HG03565 (cell line): ENCODE measurements at regions not wholly inside any gene's neighbourhood (a gene's known extent, or its start where the extent isn't known, plus 50 kb on each side); places are given as distances from the start of the nearest gene placed in this dataset.

Experiments used
- ATAC-seq: cut with Tn5 transposase; IDR thresholded peaks from one replicate; pipeline ENCODE4 v1.9.1; 2021; ENCODE audit warnings: mild to moderate bottlenecking, moderate library complexity; ENCODE audit not compliant: unreplicated experiment

DNA sequence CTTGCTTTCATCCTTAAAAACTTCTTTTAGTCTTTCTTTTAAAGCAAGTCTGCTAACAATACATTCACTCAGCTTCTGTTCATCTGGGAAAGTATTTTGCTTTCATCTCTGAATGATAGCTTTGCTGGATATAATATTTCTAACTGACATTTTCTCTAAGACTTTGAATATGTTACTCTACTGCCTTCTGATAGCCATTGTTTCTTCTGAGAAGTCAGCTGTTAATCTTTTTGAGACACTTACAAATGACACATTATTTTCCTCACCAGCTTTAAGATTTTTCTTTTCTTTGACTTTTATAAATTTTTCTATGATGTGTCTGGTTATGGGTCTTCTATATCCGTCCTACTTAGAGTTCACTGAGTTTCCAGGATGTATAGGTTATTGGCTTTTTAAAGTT lies 643.1 kb downstream of the KCNA4 start:
- ATAC-seq = no peak

DNA sequence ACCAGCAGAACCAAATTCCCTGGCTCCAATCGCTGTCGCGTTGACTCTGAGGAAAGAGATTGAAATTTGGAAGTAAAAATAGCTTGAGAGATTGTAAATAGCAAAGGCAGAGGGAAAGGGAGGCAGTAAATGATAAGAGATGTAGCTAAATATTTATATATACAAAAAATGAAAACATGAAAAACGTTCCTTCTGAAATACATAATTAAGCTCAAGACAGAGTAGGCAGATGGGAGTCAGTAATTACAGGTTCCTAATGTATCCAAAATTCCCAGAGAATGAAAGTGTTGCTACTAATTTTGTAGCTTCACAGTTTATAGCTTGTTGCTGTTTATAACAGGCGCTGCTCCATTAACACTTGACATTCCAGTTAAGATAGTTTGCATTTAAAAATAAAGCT lies 648.7 kb downstream of the KCNA4 start:
- ATAC-seq = no peak

DNA sequence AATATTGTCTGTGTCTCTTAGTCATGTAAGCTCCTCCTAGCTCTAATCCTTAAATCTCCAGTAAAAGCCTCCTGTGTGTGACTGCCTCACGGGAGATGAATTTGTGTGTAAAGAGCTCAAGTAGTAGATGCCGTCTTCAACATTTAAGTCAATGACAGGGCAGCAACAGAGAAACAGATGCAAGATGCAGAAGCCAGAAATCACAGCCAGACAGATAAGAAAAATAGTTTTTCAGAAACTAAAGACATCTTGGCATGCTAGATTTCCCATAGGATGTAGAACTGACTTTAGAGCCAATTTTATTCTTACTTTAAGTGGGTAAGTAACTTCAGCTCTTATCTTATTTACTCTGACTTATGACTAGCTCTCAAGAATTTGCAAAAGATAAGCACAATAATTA lies 652.8 kb downstream of the KCNA4 start:
- ATAC-seq = no peak

DNA sequence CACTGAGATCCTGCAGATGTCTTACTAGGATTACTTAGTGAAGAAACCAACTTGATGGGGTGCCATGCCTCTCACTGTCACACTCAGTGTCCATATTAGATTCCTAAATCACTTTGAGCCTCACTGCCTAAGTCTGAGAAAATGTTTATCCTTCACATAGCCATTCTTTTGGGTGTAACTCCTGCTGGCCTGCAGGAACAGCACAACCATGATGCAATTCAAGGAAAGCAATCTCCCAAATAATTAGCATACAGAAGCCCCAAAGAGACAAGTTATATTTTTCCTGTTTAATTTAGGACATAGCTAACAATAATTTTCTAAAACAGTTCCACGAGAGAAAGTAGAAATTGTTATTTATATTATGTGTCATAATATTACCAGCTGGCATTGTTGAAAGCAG lies 655.5 kb downstream of the KCNA4 start:
- ATAC-seq = no peak

DNA sequence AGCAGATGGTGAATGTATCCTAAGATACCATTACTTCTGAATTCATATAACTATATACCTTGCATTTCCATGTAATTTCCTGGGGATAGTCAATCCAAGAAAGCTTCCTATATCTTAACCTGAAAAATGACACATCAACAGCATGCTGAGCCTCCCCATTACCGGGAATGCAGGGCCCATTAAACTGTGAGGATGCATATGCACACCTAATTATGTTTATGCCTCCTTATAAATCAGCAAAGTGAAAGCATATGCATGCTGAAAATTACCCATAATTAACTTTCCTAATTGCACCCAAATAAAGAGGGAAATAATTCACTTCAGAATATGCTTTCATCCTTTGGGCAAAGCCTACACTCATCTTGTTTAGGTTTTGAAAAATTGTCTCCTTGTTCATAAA lies 663.0 kb downstream of the KCNA4 start:
- ATAC-seq = no peak

DNA sequence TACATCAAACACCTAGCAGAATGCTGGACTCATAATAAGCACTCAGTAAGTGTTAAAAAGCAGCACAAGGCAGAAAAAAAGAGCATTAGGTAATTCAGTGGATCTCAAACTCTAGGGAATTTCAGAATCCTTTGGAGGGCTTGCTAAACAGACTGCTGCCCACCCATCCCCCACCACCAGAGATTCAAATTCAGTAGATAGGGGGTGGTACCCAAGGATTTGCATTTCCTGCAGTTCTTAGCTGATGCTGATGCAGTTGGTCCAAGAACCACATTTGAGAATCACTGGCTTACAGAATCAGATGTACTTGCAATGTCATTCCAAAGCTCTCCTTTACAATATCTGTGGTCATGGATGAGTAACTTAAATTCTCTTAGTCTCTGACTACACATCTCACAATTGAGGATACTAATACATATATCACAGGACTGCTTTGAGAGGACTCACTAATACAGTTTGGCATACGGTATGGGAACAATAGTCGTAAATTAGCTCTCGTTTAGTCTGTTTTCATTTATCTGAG lies 664.5 kb downstream of the KCNA4 start:
- no peak for ATAC-seq

DNA sequence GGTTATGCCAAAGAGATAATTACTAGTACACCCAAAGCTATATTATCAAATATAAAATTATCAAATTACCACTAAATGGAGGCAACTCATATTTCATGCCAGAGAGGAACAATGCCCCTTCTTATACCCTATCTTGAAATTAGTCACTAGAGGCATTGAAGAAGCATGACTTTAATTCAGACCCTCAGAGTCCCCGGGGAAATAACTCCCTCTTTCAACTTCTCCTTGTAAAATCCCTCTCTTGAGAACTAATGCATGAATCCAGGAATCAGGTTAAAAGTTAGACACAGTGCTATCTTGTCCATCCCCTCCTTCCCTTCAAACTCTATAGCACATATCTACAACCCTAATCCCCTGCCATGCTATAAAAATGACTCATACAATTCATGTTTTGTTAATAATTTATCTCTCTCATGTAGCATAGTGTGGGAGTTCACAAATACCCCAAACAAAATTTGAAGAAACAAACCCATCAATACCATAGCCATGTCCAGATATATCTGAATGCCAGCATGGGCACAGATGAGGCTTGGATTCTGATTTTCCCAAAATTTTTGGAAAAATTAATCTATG lies 665.4 kb downstream of the KCNA4 start:
- ATAC-seq = no peak

DNA sequence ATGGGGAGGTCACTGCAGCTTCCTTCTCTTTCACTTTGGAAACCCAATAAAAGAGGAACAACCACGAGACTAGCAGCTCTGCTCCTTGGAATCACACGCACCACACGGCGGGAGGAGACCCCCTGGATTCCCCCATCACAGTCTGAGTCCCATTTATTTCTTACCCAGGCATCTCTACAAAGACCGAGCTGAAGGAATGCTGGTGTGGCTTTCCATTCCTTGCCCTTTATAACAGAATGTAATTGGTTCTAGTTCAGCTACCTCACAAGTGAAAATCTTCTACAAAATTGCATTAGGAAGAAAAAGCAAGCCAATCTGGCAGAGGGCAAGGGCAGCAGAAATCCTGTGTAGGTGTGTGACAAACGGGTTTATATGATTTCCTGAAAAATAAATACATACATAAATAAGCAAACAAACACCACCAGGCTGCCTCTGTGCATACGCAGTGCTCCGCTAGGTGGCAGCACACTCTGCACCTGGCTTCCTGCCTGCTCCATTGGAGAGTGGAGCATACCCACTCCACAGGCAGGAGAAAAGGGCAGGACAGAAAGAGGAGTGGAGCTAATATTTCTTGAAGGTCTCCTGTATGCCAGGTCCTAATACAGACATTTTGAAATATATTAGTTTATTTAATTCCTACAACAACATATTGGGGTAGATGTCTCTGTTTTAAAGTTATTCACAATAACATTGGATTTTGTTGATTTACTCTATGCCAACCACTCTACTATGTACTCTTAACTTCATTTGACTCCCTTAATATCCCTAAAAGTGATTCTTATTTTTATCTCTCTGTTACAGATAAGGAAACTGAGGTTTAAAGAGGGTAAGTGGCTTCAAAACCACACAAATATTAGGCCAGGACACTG lies 673.1 kb downstream of the KCNA4 start:
- ATAC-seq = peak; percentile 95

DNA sequence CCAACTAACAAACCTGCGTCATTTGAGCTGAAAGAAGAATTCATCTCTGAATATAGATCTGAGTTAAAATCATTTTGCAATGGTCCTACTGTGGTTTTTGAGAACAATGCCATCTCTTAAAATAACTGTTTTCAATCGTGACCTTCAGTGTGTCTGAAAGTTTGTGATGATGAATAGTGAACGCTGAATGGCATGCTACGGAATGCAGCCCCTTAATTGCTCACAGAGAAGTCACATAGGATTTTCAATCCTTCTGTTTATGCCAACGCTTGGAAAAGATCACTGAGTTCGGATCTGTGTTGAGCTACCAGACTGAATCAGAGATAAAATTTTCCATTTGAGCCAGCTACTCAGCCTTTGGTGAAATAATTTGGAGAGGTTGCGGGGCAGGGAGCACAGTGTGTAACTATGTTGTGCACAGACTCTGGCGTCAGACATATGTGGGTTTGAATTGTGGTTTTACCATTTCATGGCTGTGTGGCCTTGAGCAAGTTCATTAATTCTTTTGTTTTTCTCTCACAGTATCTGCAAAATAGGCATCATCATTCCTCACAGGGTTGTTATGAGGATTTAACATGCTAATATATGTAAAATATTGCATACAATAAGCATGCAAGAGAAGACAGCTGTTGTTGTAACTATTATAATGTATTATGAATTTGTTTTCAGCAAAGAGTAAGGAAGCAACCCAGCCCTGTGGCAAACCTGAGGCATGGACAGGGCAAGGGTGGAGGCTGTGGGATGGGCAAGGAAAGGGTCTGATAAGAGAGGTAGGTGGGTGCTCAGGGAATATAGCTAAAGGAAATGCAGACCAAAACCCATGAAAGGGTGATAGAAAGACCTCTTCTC lies 679.9 kb downstream of the KCNA4 start:
- no peak for ATAC-seq

DNA sequence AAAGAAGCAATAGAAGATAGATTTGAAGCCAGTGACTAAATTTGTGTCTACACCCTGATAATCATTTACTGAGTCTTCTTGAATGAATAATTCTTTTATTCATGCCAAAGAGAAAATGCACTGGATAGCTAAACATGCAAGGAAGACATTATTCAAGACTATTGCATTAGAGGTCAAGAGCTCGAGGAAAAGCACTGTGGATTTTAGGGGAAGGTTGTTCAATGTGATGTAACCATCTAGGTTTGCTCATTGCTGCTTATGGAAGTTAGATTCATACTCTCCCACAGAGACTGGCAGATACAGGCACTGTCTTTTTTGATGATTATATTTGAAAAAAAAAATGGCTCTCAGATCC lies 682.1 kb downstream of the KCNA4 start:
- no peak for ATAC-seq

DNA sequence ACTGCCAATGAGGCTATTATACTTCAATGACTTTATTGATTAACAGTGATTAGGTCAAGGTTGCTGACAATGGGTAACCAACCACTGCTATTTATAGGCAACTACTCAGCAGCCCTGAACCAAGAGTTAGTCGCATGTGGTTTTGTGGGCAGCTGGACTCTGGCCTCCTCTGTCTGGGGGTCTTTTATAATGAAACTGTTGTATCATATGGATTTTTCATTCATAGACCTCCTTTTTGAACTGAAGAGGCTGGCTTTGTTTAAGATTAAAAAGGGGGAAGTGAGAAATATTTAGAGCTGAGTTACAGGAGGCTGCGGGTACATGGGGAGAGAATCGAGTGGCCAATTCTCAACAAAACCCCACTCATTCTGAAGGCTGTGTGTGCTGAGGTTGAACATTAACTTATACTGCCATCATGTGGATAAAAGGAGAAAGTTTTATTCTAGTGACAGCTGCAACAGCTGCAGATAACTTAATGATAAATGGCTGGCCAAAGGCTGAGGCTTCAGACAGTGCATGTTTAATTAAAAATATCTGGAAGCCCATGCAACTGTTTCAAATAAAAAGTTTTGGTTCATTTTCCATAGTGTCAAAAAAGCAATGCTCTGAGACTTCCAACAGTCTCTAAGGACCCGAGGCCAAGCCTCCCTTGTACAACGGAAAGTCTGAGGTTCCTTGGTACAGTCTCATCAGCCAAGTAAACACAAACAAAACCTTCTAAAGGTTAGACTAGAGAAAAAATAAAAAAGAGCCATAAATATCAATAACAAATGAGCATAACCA lies 682.6 kb downstream of the KCNA4 start:
- peak; percentile 95 for ATAC-seq

DNA sequence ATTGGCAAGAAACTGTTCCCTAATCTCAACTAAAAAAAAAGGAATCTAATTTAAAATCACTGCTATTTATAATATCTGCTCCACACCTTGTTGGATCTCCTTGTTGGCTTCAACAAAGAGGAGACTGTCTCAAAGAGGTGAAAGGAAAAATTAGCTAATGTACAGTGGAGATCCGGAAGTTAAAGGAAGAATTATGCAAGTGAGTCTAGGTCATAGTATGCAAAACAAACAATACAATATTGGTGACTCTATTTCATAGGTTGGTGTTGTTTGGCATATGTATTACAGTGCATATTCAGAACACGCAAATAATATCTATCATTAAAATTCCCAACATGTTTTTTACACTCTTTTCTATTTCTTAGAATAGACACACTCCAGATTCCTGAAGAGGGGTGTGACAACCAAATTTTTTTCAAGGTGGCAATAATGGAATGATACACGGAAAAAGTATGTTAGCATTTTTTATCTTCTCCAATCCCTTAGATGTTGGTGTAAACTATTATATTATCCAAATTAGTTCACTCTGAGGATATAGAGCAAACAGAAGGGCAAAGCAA lies 685.3 kb downstream of the KCNA4 start:
- ATAC-seq = no peak

DNA sequence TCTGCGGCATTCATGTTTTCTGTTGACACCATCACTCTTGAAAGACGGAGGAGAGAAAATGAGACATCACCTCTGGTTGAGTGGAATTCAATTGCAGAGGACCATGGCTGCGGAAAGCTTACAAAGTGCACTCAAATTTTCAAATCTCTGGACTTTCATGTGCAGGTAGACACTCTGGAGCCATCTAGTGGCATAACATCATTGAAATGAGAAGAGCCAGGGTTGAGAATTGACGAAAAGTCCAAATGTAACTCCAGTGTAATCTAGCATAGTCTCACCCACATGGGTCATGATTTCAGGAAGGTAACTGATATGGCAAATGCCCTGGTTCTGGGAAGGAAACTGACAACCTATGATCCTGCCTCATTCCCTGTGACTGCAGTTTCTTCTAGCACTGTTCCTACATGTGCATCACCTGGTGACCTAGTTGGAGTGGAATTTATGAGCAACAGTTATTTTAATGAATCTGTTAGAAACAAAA lies 687.8 kb downstream of the KCNA4 start:
- ATAC-seq = peak; percentile 44

DNA sequence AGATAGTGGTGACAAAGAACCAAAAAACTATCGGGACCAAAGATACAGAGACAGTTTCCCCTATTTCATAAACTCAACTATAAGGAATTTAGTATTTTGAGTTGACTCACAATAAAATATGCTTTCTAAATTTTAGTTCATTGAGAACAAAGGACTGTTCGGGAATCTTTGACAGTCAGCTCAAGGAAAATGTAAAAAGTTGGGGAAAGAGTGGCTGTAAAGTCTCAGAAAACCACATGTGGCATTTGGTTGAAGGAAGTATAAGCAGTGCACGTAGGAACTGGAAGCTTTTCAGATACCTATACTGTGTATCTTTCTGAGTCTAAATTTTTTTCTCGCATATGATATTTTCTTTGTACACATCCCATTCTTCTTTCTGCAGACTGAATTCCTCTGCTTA lies 688.9 kb downstream of the KCNA4 start:
- no peak for ATAC-seq

DNA sequence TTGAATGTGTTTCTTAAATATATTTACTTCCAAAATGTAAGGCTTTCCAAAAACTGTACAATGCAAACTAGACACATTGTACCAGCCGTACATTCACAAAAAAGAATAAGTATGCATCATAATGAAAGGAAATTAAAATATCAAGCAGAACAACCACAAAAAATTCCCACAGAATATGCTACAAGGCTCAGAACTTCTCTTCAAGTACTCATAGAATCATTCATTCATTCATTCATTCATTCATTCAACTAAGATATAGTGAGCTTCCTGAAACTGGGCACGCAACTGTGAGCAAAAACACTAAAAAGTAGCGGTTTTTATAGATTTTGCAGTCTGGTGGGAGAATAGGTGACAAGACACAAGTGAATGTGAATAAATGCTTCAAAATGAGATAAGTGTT lies 690.1 kb downstream of the KCNA4 start:
- no peak for ATAC-seq

DNA sequence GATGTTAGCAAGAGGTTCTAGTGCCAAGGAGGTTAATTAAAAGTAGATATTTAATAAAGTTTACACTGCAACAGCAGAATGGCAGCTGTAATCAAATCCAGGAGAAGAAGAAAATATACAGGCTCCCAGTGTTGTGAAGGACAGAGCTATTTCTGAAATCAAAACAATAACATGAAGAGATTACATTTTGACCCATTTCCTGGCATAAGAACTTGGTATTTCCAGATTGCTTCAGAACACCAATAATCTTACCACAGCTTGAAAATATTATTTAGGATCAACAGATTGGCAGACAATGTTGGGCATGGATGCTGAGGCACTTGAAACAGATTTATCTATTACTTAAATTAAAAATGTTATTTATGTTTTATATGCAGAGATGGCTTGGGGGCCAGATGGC lies 692.5 kb downstream of the KCNA4 start:
- no peak for ATAC-seq

DNA sequence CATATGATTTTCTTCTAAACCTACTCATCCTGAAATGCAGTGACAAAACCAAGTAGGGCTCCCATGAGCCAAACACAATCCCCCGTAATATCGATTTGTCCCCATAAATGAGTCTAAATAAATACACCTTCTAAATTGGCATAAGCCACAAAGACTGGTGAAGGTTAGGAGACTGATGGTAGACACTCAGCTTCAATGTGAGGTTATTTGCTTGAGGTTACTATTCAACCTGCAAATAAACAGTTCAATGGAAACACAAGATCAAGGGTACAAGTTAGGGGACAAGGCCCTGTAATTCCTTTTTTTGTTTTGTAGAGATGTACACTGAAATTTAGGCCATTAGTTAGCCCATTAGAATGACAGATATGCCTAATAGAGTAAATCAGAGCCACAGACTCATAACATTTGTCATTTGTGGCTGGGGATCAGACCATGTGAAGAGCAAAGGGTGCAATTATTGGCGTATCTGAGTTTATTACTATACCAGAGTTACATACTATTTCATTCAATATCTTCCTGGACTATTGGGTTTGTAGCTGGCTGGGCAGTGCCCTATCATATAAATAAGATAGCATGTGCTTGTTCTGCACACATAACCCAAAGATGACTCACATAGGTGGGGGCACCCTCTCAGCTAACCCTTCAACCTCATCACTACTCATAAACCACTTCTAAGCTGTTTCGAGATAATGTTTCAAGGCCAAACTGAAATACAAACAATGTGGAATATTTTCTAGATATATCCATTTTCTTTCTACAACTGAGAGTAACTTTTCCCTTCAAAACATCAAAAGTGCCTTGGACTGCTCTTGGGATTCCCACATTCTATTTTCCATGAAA lies 695.3 kb downstream of the KCNA4 start:
- ATAC-seq = no peak

DNA sequence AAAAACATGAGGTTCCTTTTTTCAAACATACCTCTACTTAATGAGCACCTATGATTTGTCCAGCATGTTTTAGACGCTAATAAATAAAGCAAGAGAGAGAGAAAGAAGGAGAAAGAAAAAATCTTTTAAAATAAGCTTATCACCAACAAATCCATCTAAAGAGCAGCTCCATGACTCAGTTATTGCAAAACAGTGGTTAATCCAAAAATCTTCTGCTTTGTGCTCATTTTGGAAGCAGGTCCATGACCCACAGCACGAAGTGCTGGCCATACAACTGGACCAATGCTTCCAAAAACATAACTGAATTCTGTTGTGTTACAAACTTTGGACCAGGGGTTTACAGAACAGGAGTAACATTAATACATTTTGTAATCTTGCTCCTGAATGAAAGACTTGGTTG lies 696.6 kb downstream of the KCNA4 start:
- ATAC-seq = no peak

DNA sequence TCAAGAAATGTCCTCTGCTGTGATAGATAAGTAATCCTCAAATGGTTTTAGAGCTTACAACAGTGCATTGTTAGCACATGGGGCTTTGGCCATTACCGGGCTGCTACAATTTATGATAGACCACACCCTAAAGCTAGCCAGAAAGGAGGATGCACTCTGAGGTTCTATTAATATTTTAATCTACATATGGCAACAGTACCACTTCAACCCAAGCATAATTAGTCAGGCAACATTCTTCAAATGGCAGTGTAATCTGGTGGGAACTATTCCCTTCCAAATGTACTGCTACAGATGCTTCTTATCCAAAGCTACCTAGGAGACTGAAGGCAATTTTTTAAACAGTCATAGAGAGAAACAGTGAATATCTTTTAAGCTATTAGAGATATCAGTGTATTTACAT lies 697.6 kb downstream of the KCNA4 start:
- no peak for ATAC-seq
